ENCODE measurements at regions not wholly inside any gene's neighbourhood (a gene's known extent, or its start where the extent isn't known, plus 50 kb on each side); places are given as distances from the start of the nearest gene placed in this dataset.
"Not testable (repeated sequence)": the region's sequence is repeated elsewhere in the genome, so short reads cannot be mapped to it uniquely, and the experiment has no call there.

DNA sequence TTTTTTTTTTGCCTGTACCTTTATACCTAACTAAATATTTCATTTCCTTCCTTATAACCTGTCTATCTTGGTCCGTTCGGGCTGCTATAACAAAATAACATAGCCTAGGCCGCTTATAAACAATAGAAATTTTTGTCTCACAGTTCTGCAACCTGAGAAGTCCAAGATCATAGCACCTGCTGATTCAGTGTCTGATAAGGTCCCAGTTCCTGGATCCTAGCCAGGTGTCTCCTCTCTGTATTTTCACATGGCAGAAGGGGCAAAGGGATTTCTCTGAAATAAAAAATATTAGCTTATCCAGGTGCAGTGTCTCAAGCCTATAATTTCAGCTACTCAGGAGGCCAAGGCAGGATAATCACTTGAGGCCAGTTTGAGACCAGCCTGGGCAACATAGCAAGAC, 1046.6 kb upstream of the USP15 start:
- no peak overlapping the region for H3K27ac ChIP-seq
- H3K9me3 ChIP-seq (ENCODE audit: low read depth): no peaks in the 10 kb centered on the region
- H3K36me3 ChIP-seq: no peaks in the 10 kb centered on the region
- DNase-seq (ENCODE audit: low read depth in 1 of 2, low spot score in 1 of 2): no peak
- no peak for TF ChIP-seq CTCF (IDR thresholded peaks at IDR 0.05; ENCODE audit: low read depth, low read length)
- H3K4me3 ChIP-seq: no peak overlapping the region
- H3K4me1 ChIP-seq (ENCODE audit: low read depth): no peaks in the 10 kb centered on the region
- H3K27me3 ChIP-seq: no peaks in the 10 kb centered on the region

DNA sequence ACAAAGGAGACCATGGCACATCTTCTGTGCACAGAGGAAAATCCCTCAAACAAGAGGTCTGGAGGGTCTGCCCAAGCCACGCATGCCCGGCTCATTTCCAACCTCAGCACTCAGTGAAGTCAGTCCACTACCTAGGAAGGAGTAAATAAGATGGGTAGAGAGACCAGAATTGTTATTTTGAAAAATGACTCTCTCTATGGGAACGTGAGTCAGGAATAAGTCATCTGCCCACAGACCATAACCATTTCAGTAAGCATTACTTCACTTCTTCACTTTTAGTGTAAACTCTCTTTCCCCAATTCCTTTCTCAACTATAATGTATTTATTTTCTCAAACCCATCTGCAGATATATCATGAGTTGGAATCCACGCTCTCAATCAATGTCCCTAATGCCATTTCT, 1039.9 kb upstream of the USP15 start:
- DNase-seq (ENCODE audit: low read depth in 1 of 2, low spot score in 1 of 2): no peak
- TF ChIP-seq CTCF (IDR thresholded peaks at IDR 0.05; ENCODE audit: low read depth, low read length): no peak
- Histone ChIP-seq H3K27ac (no peak overlapping the region), H3K4me3 (no peak overlapping the region), H3K36me3 (no peaks in the 10 kb centered on the region), H3K27me3 (no peaks in the 10 kb centered on the region), H3K9me3 (ENCODE audit: low read depth) (no peaks in the 10 kb centered on the region), H3K4me1 (ENCODE audit: low read depth) (no peaks in the 10 kb centered on the region)

- Histone ChIP-seq H3K27ac (no peak overlapping the region), H3K9me3 (ENCODE audit: low read depth) (no peaks in the 10 kb centered on the region), H3K36me3 (no peaks in the 10 kb centered on the region), H3K4me3 (no peak overlapping the region), H3K4me1 (ENCODE audit: low read depth) (no peaks in the 10 kb centered on the region), H3K27me3 (no peaks in the 10 kb centered on the region)
- DNase-seq (ENCODE audit: low read depth in 1 of 2, low spot score in 1 of 2): no peak
- TF ChIP-seq CTCF (IDR thresholded peaks at IDR 0.05; ENCODE audit: low read depth, low read length): no peak
Measured at GRCh38 chr12:61232040-61232439, 1028.2 kb upstream of the USP15 start.

DNA sequence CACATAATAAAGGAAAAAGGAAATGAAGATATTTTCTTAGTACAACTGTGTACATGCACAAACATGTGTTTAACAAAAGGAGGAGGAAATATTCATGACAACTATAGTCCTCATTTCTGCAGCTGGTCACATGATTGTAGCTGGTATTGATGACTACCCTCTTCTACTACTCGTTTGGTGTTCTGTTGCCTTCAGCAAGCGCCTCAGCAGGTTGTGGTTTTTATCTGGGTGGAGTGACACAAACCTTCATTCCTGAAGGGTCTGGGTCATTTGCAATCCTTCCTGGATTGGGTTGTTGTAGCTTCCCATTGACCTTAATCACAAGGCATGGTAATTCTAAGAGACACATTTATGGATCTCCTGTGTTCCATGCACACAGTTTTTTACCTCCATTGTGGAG, 1009.9 kb upstream of the USP15 start:
- H3K27me3 ChIP-seq: no peaks in the 10 kb centered on the region
- no peaks in the 10 kb centered on the region for H3K4me1 ChIP-seq (ENCODE audit: low read depth)
- no peak overlapping the region for H3K4me3 ChIP-seq
- no peak for TF ChIP-seq CTCF (IDR thresholded peaks at IDR 0.05; ENCODE audit: low read depth, low read length)
- H3K9me3 ChIP-seq (ENCODE audit: low read depth): no peaks in the 10 kb centered on the region
- no peak overlapping the region for H3K27ac ChIP-seq
- H3K36me3 ChIP-seq: no peaks in the 10 kb centered on the region
- no peak for DNase-seq (ENCODE audit: low read depth in 1 of 2, low spot score in 1 of 2)

GRCh38 chr12:61251076-61251475, 1009.1 kb upstream of the USP15 start:
- H3K4me1 ChIP-seq (ENCODE audit: low read depth): no peaks in the 10 kb centered on the region
- no peaks in the 10 kb centered on the region for H3K36me3 ChIP-seq
- H3K27me3 ChIP-seq: no peaks in the 10 kb centered on the region
- no peak for DNase-seq (ENCODE audit: low read depth in 1 of 2, low spot score in 1 of 2)
- no peak overlapping the region for H3K27ac ChIP-seq
- H3K4me3 ChIP-seq: no peak overlapping the region
- no peak for TF ChIP-seq CTCF (IDR thresholded peaks at IDR 0.05; ENCODE audit: low read depth, low read length)
- no peaks in the 10 kb centered on the region for H3K9me3 ChIP-seq (ENCODE audit: low read depth)

DNA sequence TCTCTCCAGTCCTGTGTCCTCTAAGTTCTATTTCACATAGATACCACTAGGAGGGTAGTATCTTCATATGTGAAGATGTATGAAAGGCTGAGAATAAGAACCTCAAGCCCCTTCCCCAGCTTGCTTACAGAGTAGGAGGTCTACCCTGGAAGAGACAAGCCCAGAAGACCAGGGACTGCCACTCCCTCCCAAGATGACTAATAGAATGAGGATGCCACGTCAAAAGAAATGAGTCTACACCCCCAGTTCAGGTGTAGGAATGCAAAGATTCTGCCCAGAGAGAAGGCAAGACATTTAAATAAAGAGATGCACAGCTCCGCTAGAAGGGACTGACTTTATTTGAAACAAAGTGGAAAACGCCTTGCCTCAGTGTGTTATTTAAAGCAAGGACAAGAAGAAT, 1006.0 kb upstream of the USP15 start:
- no peaks in the 10 kb centered on the region for H3K4me1 ChIP-seq (ENCODE audit: low read depth)
- no peak overlapping the region for H3K4me3 ChIP-seq
- no peak overlapping the region for H3K27ac ChIP-seq
- no peaks in the 10 kb centered on the region for H3K27me3 ChIP-seq
- no peak for DNase-seq (ENCODE audit: low read depth in 1 of 2, low spot score in 1 of 2)
- TF ChIP-seq CTCF (IDR thresholded peaks at IDR 0.05; ENCODE audit: low read depth, low read length): no peak
- H3K36me3 ChIP-seq: no peaks in the 10 kb centered on the region
- no peaks in the 10 kb centered on the region for H3K9me3 ChIP-seq (ENCODE audit: low read depth)

GRCh38 chr12:61264294-61264693, 995.9 kb upstream of the USP15 start:
- not testable (repeated sequence) for DNase-seq (ENCODE audit: low read depth in 1 of 2, low spot score in 1 of 2); H3K9me3 ChIP-seq (ENCODE audit: low read depth); H3K27ac ChIP-seq; H3K4me3 ChIP-seq; H3K4me1 ChIP-seq (ENCODE audit: low read depth); H3K36me3 ChIP-seq; H3K27me3 ChIP-seq
